ENCODE measurements at regions not wholly inside any gene's neighbourhood (a gene's known extent, or its start where the extent isn't known, plus 50 kb on each side); places are given as distances from the start of the nearest gene placed in this dataset.

- ChIA-PET CTCF (interaction anchor here (1.4 kb wide), 1 partner anchor 11 kb away, joined by 4 read pairs; no protein-coding TSS in a partner anchor), POLR2A (no interaction called here)
- Histone ChIP-seq H3K4me2 (ENCODE audit: insufficient read depth, low read length) (no peak overlapping the region), H3K9ac (replicated peaks; ENCODE audit: extremely low read depth, insufficient read depth, low read length) (no peak overlapping the region), H2AFZ (ENCODE audit: low read depth, low read length) (no peak overlapping the region), H3K27me3 (ENCODE audit: control insufficient read depth in 2 of 2, insufficient read depth in 2 of 2, low read length in 2 of 2) (no peaks in the 10 kb centered on the region), H3K4me3 (replicated peaks in 1 of 3; ENCODE audit: insufficient read depth in 1 of 3, low read depth in 1 of 3, low read length in 3 of 3) (no peak overlapping the region), H3K4me1 (ENCODE audit: control insufficient read depth, extremely low read depth, insufficient read depth, low read length) (no peaks in the 10 kb centered on the region), H4K20me1 (replicated peaks; ENCODE audit: control insufficient read depth, extremely low read depth, insufficient read depth, low read length) (no peaks in the 10 kb centered on the region), H3K36me3 (ENCODE audit: control insufficient read depth in 2 of 2, extremely low read depth in 1 of 2, insufficient read depth in 2 of 2, low read length in 2 of 2) (no peaks in the 10 kb centered on the region), H3K27ac (ENCODE audit: insufficient read depth, low read depth, low read length) (no peak overlapping the region), H3K9me1 (replicated peaks; ENCODE audit: control insufficient read depth, extremely low read depth, insufficient read depth, low read length) (no peaks in the 10 kb centered on the region), H3K79me2 (ENCODE audit: control insufficient read depth, insufficient read depth, low read length) (no peaks in the 10 kb centered on the region), H3K9me3 (replicated peaks; ENCODE audit: control insufficient read depth, insufficient read depth, low read length) (no peaks in the 10 kb centered on the region)
- dilution Hi-C loops (cut with MboI; ENCODE audit: extremely low pct_ligation_motif_present, low sequenced_read_pairs): no loop called here
- no peak for DNase-seq (ENCODE audit: low read depth, low spot score)
- intact Hi-C loops (cut with micrococcal nuclease): no loop called here
- no peak for FAIRE-seq
- BruUV-seq (replicated peaks): no TSS peak
- TF ChIP-seq POLR2A (IDR thresholded peaks at IDR 0.05; ENCODE audit: low read depth, low read length): no peak
- no peak for TF ChIP-seq JUN (IDR thresholded peaks at IDR 0.05; ENCODE audit: borderline replicate concordance, insufficient read depth, insufficient read length, low read depth)
- no peak for TF ChIP-seq MAX (IDR thresholded peaks at IDR 0.05; ENCODE audit: insufficient read depth, insufficient read length)
- TF ChIP-seq EZH2 (IDR thresholded peaks at IDR 0.05; ENCODE audit: borderline replicate concordance, low read depth, low read length, severe bottlenecking): no peak
- no peak for TF ChIP-seq GATA2 (IDR thresholded peaks at IDR 0.05; ENCODE audit: insufficient read depth, insufficient read length, low read depth, low read length)
Measured at GRCh38 chr11:98104249-98104648, 916.5 kb upstream of the CNTN5 start.

- Histone ChIP-seq H3K4me3 (replicated peaks in 1 of 3; ENCODE audit: insufficient read depth in 1 of 3, low read depth in 1 of 3, low read length in 3 of 3) (no peak overlapping the region), H3K4me1 (ENCODE audit: control insufficient read depth, extremely low read depth, insufficient read depth, low read length) (no peaks in the 10 kb centered on the region), H2AFZ (ENCODE audit: low read depth, low read length) (no peak overlapping the region), H3K36me3 (ENCODE audit: control insufficient read depth in 2 of 2, extremely low read depth in 1 of 2, insufficient read depth in 2 of 2, low read length in 2 of 2) (no peaks in the 10 kb centered on the region), H3K79me2 (ENCODE audit: control insufficient read depth, insufficient read depth, low read length) (no peaks in the 10 kb centered on the region), H3K9ac (replicated peaks; ENCODE audit: extremely low read depth, insufficient read depth, low read length) (no peak overlapping the region), H4K20me1 (replicated peaks; ENCODE audit: control insufficient read depth, extremely low read depth, insufficient read depth, low read length) (no peaks in the 10 kb centered on the region), H3K9me3 (replicated peaks; ENCODE audit: control insufficient read depth, insufficient read depth, low read length) (no peaks in the 10 kb centered on the region), H3K27me3 (ENCODE audit: control insufficient read depth in 2 of 2, insufficient read depth in 2 of 2, low read length in 2 of 2) (no peaks in the 10 kb centered on the region), H3K4me2 (ENCODE audit: insufficient read depth, low read length) (no peak overlapping the region), H3K9me1 (replicated peaks; ENCODE audit: control insufficient read depth, extremely low read depth, insufficient read depth, low read length) (no peaks in the 10 kb centered on the region), H3K27ac (ENCODE audit: insufficient read depth, low read depth, low read length) (no peak overlapping the region)
- no TSS peak for BruUV-seq (replicated peaks)
- ChIA-PET CTCF (no interaction called here), POLR2A (no interaction called here)
- dilution Hi-C loops (cut with MboI; ENCODE audit: extremely low pct_ligation_motif_present, low sequenced_read_pairs): no loop called here
- intact Hi-C loops (cut with micrococcal nuclease): no loop called here
- DNase-seq (ENCODE audit: low read depth, low spot score) (no peak), FAIRE-seq (no peak)
- TF ChIP-seq JUN (IDR thresholded peaks at IDR 0.05; ENCODE audit: borderline replicate concordance, insufficient read depth, insufficient read length, low read depth) (no peak), GATA2 (IDR thresholded peaks at IDR 0.05; ENCODE audit: insufficient read depth, insufficient read length, low read depth, low read length) (no peak), EZH2 (IDR thresholded peaks at IDR 0.05; ENCODE audit: borderline replicate concordance, low read depth, low read length, severe bottlenecking) (no peak), MYC (IDR thresholded peaks at IDR 0.05; ENCODE audit: low read depth, low read length) (no peak), FOS (IDR thresholded peaks at IDR 0.05; ENCODE audit: borderline replicate concordance, insufficient read depth, low read length) (no peak), CTCF (IDR thresholded peaks at IDR 0.05; ENCODE audit: extremely low read depth in 1 of 2, insufficient read depth in 1 of 2, low read depth in 1 of 2, low read length in 2 of 2) (no peak), MAX (IDR thresholded peaks at IDR 0.05; ENCODE audit: insufficient read depth, insufficient read length) (no peak), POLR2A (IDR thresholded peaks at IDR 0.05; ENCODE audit: low read depth, low read length) (no peak), POLR2AphosphoS5 (IDR thresholded peaks at IDR 0.05; ENCODE audit: insufficient read depth, low read depth, low read length) (no peak)
Measured at GRCh38 chr11:98107736-98108135, 913.0 kb upstream of the CNTN5 start.

Data from endothelial cell of umbilical vein (primary cell).